GM19463 (cell line): ENCODE measurements at regions not wholly inside any gene's neighbourhood (a gene's known extent, or its start where the extent isn't known, plus 50 kb on each side); places are given as distances from the start of the nearest gene placed in this dataset.
"Not testable (repeated sequence)": the region's sequence is repeated elsewhere in the genome, so short reads cannot be mapped to it uniquely, and the experiment has no call there.

ENCODE experiments used
- ATAC-seq: cut with Tn5 transposase; IDR thresholded peaks from one replicate; pipeline ENCODE4 v1.9.1; 2021; ENCODE audit warnings: mild to moderate bottlenecking, moderate library complexity; ENCODE audit not compliant: unreplicated experiment

- ATAC-seq: no peak
Observed at GRCh38 chr5:67723873-67724272, 491.7 kb upstream of the PIK3R1 start.

DNA sequence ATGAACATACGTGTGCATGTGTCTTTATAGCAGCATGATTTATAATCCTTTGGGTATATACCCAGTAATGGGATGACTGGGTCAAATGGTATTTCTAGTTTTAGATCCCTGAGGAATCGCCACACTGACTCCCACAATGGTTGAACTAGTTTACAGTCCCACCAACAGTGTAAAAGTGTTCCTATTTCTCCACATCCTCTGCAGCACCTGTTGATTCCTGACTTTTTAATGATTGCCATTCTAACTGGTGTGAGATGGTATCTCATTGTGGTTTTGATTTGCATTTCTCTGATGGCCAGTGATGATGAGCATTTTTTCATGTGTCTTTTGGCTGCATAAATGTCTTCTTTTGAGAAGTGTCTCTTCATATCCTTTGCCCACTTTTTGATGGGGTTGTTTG, 493.0 kb upstream of the PIK3R1 start:
- ATAC-seq: not testable (repeated sequence)

DNA sequence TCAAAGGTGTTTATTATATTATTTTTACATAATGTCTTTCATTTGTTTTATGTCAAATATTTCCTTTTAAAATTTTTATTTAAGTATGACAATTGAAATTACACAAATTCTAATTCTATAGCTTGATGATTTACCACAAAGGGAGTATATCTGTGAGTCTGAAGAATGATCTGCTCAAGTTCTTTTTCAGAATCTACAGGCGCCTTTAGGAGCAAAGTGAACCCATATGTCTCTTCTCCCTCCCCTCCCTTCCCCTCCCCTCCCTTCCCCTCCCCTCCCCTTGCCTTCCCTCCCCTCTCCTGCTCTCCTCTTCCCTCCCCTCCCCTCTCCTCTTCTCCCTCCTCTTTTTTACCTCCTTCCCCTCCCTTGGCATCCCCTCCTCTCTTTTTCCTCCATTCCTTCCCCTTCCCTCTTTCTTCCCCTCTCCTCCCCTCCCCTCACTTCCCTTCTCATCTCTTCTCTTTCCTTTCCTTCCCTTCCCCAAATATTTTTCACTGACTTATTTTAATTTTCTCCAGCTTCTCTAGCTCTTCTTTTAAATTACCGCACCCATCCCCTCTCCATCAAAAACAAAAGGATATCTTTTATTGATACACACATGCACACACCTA, 495.3 kb upstream of the PIK3R1 start:
- ATAC-seq: no peak

DNA sequence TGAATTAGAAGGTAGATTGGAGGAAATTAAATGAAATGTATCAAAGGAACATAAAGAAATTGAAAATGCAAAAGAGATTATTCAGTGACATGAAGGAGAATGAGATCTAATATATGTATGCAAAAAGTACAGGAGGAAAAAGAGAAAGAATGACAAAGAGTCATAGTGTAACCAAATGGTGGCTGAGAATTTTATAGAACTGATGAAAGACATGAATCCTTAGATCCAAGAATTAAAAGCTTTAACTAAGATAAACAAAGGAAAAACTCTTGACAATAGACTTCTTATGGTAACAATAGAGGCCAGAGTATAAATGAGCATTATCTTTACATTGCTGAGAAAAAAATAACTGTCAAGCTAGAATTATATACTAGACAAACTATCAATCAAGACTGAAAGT, 505.4 kb upstream of the CD180 start:
- no peak for ATAC-seq

DNA sequence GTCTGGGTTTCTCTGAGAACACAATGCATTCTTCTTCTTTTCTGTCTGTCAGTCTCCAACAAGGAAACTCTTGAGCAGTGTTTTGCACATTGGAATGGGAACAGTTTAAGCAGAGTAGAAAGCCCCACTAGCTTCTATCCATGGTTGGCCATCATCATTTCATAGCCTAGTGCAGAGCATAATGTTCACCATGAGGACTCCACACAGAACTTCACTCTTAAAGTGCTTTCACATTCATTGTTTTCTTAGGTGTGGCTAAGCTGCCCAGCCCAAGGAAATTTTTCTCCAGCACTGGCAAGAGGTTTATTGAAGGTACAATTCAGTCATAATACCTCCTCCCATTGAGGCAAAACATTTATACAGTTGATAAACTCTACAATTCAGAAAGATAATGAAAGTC, 503.0 kb upstream of the CD180 start:
- no peak for ATAC-seq

DNA sequence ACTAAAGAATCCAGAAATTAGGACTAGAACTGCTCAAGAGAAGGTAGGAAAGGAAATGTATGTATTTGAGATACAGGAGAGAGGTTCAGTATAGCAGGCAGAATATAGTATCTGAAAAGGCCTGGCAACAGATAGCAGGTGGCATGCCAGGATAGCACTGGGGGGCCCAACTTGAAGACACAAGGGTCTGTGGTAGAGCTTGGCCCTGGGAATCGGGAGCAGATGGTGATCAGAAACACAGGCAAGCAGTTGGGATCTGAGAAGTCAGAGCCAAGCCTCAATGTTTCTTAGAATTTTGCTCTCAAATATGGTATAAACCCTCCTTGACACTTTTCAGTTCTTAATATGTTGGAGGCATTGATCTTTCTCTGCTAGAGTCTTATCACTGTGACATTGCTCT, 499.8 kb upstream of the CD180 start:
- no peak for ATAC-seq

DNA sequence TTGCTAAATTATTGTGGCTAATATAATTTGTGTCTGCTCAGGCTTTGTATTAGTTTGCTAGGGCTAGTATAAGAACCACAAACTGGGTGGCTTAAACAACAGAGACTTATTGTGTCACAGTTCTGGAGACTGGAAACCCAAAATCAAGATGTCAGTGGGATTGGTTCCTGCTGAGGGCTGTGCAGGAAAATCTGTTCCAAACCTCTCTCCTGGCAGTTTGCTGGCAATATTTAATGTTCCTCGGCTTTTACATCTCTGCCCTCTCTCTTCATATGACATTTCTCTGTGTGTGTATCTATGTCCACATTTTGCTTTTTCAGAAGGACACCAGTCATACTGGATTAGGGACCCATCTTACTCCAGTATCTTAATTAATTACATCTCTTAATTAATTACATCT, 498.8 kb upstream of the CD180 start:
- no peak for ATAC-seq

GRCh38 chr5:67694810-67695191, 498.2 kb upstream of the CD180 start:
- ATAC-seq: no peak

- ATAC-seq: no peak
Observed at GRCh38 chr5:67693956-67694809, 497.6 kb upstream of the CD180 start.

- ATAC-seq: no peak
Observed at GRCh38 chr5:67686746-67687145, 490.1 kb upstream of the CD180 start.

- ATAC-seq: no peak
Observed at GRCh38 chr5:67681703-67682102, 485.1 kb upstream of the CD180 start.

- no peak for ATAC-seq
Observed at GRCh38 chr5:67680099-67680498, 483.5 kb upstream of the CD180 start.

DNA sequence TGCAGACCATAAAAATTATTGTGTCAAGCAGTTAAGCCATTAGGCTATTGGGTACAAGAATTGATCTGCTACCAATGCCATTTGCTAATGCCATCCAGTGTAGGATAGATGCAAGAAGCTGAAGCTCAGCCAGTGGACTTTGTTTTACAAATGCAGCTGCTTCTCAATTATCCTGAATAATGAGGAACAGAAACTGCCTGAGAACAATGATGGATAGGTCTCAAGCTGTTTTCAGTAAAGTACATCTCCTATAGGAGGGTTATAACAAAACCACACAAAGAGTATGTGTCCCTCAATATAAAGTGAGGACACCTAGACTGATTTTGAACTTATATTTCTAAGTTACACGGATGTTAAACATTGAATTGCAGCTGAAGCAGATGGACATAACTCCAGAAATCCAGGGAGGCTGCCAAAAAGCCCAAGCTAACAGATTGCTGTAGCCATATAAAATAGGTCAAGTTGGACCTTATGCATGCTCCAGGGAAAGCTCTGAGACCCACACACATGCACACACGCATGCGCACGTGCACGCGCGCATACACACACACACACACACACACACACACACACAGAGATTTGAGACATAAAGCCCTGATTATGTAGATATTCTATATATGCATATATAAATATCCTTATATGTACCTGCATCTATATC, 482.7 kb upstream of the CD180 start:
- no peak for ATAC-seq

GRCh38 chr5:67678594-67678993, 482.0 kb upstream of the CD180 start:
- no peak for ATAC-seq

- ATAC-seq: no peak
Observed at GRCh38 chr5:67677422-67677970, 480.9 kb upstream of the CD180 start.

DNA sequence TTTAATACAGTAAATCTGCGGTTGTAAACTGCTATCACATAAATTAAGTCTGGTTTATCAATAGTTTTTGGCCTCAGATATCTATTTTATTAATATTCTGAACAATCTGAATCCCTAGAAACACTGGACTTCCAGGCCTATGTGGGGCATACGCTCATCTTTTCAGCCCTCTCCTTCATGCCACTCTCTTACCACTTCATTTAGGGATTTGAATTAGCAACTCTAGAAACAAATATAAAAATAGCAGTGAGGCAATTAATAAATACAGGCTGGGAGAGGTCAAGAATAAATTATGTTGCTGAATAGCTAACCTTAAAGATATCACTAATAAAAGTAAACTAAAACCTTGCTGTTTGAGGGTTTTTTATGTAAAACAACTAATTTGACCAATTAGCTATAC, 480.3 kb upstream of the CD180 start:
- ATAC-seq: no peak

- ATAC-seq: no peak
Observed at GRCh38 chr5:67674159-67674655, 477.6 kb upstream of the CD180 start.

- ATAC-seq: no peak
Observed at GRCh38 chr5:67673618-67674017, 477.0 kb upstream of the CD180 start.

DNA sequence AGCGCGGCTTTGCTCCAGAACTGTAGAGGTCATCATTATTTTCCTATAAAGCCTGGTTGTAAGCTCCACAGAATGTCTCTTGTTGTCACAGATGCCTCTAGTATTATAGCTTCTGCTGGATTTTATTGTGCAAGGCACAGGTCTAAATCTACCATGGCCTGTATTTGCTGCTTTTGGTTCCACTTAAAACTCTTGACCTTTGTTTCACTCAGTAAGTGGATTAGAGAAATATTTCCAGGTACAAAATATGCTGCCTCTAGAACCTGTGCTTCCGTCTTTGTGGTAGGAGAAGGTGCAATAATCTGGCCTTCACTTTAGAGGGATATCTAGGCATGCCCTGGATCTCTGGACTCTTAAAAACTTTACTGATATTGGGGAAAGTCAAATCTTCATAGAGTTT, 476.6 kb upstream of the CD180 start:
- ATAC-seq: no peak

GRCh38 chr5:67672636-67673035, 476.0 kb upstream of the CD180 start:
- no peak for ATAC-seq

- no peak for ATAC-seq
Observed at GRCh38 chr5:67669916-67670315, 473.3 kb upstream of the CD180 start.

- no peak for ATAC-seq
Observed at GRCh38 chr5:67660149-67660548, 463.6 kb upstream of the CD180 start.
